ENCODE measurements at regions not wholly inside any gene's neighbourhood (a gene's known extent, or its start where the extent isn't known, plus 50 kb on each side); places are given as distances from the start of the nearest gene placed in this dataset.
A peak's percentile ranks its signal among the peaks of the same experiment; 100 is the strongest.

DNA sequence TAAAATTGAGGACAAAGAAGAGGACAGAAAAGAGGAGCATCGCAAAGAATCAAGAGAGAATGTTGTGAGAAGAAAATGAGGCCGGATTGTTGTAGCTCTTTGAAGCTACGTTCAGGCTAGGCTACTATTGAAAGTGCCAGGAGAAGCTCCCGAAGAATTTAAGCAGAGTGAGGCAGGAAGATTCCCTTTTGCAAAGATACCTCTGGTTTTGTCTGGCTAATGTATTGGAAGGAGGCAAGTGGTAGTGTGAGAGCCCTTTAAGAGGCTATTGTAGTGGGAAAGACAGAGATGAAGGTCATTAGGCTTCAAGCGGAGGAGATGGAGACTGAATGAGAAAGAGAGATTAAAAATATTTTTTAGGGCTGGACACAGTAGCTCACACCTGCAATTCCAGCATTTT, 476.9 kb upstream of the ADGRL2 start:
- H3K36me3 ChIP-seq (ENCODE audit: control insufficient read depth in 1 of 2, insufficient read depth in 2 of 2, low read length in 2 of 2): no peaks in the 10 kb centered on the region
- H3K27ac ChIP-seq (ENCODE audit: low read depth, low read length): no peak overlapping the region
- H3K4me3 ChIP-seq (ENCODE audit: low read depth in 1 of 2, low read length in 2 of 2): no peak overlapping the region
- no peaks in the 10 kb centered on the region for H3K27me3 ChIP-seq (ENCODE audit: control insufficient read depth in 1 of 2, insufficient read depth in 2 of 2, low read length in 2 of 2)
- no peaks in the 10 kb centered on the region for H3K4me1 ChIP-seq (ENCODE audit: control insufficient read depth in 1 of 2, insufficient read depth in 2 of 2, low read length in 2 of 2)
- H3K9ac ChIP-seq (ENCODE audit: low read depth in 1 of 2, low read length in 2 of 2): no peak overlapping the region
- H3K9me3 ChIP-seq (ENCODE audit: control insufficient read depth in 1 of 2, low read length in 2 of 2): no peaks in the 10 kb centered on the region

DNA sequence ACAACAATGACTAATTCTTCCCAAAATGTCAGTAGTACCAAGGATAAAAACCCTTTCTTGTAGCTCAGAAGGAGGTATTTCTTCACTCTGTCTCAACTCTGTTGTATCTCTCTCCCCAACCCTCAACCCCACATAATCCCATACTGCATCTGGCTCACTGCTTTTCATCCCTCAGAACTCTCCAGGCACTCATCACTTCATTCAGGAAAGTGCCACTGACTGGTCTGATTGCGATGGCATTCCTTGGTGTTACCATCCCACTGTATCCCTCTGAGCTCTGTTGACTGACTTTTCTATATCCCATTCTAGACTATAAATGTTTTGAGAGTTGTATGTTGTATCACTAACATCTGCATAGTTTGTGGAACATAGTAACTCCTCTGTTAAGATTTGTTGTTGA, 483.5 kb upstream of the ADGRL2 start:
- no peaks in the 10 kb centered on the region for H3K36me3 ChIP-seq (ENCODE audit: control insufficient read depth in 1 of 2, insufficient read depth in 2 of 2, low read length in 2 of 2)
- H3K27ac ChIP-seq (ENCODE audit: low read depth, low read length): no peak overlapping the region
- H3K9me3 ChIP-seq (ENCODE audit: control insufficient read depth in 1 of 2, low read length in 2 of 2): no peaks in the 10 kb centered on the region
- H3K4me1 ChIP-seq (ENCODE audit: control insufficient read depth in 1 of 2, insufficient read depth in 2 of 2, low read length in 2 of 2): no peaks in the 10 kb centered on the region
- H3K4me3 ChIP-seq (ENCODE audit: low read depth in 1 of 2, low read length in 2 of 2): no peak overlapping the region
- no peak overlapping the region for H3K9ac ChIP-seq (ENCODE audit: low read depth in 1 of 2, low read length in 2 of 2)
- H3K27me3 ChIP-seq (ENCODE audit: control insufficient read depth in 1 of 2, insufficient read depth in 2 of 2, low read length in 2 of 2): no peaks in the 10 kb centered on the region

- H3K9me3 ChIP-seq (ENCODE audit: control insufficient read depth in 1 of 2, low read length in 2 of 2): no peaks in the 10 kb centered on the region
- no peaks in the 10 kb centered on the region for H3K4me1 ChIP-seq (ENCODE audit: control insufficient read depth in 1 of 2, insufficient read depth in 2 of 2, low read length in 2 of 2)
- H3K27me3 ChIP-seq (ENCODE audit: control insufficient read depth in 1 of 2, insufficient read depth in 2 of 2, low read length in 2 of 2): no peaks in the 10 kb centered on the region
- no peak overlapping the region for H3K4me3 ChIP-seq (ENCODE audit: low read depth in 1 of 2, low read length in 2 of 2)
- H3K36me3 ChIP-seq (ENCODE audit: control insufficient read depth in 1 of 2, insufficient read depth in 2 of 2, low read length in 2 of 2): no peaks in the 10 kb centered on the region
- H3K27ac ChIP-seq (ENCODE audit: low read depth, low read length): no peak overlapping the region
- no peak overlapping the region for H3K9ac ChIP-seq (ENCODE audit: low read depth in 1 of 2, low read length in 2 of 2)
Measured at GRCh38 chr1:81314513-81315233, 486.1 kb upstream of the ADGRL2 start.

DNA sequence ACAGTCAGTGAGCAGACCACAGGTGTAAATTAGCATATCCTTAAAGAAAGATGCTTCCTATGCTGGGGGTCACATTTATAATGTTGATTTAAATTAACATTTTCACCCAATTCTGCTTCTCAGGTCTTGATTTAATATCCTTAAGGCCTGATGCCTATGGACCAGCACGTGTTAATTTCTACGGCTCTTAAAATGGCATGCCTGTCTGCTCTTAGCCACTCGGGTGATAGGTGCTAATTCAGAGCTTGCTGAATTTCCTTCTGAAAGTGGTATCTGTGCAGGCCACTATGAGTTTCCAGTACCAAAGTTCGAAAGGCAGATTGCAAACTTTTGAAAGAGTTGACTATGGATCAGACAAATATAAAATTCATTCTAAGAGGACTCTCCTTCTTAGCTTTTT, 487.4 kb upstream of the ADGRL2 start:
- H3K4me1 ChIP-seq (ENCODE audit: control insufficient read depth in 1 of 2, insufficient read depth in 2 of 2, low read length in 2 of 2): no peaks in the 10 kb centered on the region
- no peak overlapping the region for H3K4me3 ChIP-seq (ENCODE audit: low read depth in 1 of 2, low read length in 2 of 2)
- H3K27ac ChIP-seq (ENCODE audit: low read depth, low read length): no peak overlapping the region
- H3K9me3 ChIP-seq (ENCODE audit: control insufficient read depth in 1 of 2, low read length in 2 of 2): no peaks in the 10 kb centered on the region
- no peaks in the 10 kb centered on the region for H3K36me3 ChIP-seq (ENCODE audit: control insufficient read depth in 1 of 2, insufficient read depth in 2 of 2, low read length in 2 of 2)
- no peaks in the 10 kb centered on the region for H3K27me3 ChIP-seq (ENCODE audit: control insufficient read depth in 1 of 2, insufficient read depth in 2 of 2, low read length in 2 of 2)
- H3K9ac ChIP-seq (ENCODE audit: low read depth in 1 of 2, low read length in 2 of 2): no peak overlapping the region

DNA sequence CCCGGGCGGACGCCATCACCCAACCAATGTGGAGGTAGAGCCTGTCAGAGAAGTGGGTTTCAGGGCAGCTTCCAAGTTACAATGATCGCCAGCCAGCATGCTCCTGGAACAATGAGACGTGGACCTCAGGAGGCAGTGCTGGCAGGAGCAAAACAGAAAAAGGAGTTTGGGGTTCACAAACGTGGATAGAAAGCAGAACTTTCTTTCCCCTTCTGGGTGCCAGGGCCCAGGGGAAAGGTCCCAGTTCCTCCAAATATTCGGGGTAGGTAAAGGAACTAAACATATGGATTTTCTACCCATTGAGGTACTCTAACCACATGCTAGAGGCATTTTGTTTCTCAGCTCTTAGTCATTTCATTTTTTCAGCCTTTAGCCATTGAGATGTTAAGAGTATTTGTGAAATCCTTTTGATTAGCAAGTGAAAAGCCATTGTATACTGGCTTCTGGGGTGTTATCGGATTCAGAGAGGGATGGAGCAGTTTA, 488.4 kb upstream of the ADGRL2 start:
- H3K36me3 ChIP-seq (ENCODE audit: control insufficient read depth in 1 of 2, insufficient read depth in 2 of 2, low read length in 2 of 2): no peaks in the 10 kb centered on the region
- H3K9ac ChIP-seq (ENCODE audit: low read depth in 1 of 2, low read length in 2 of 2): no peak overlapping the region
- no peaks in the 10 kb centered on the region for H3K27me3 ChIP-seq (ENCODE audit: control insufficient read depth in 1 of 2, insufficient read depth in 2 of 2, low read length in 2 of 2)
- no peak overlapping the region for H3K4me3 ChIP-seq (ENCODE audit: low read depth in 1 of 2, low read length in 2 of 2)
- H3K9me3 ChIP-seq (ENCODE audit: control insufficient read depth in 1 of 2, low read length in 2 of 2): no peaks in the 10 kb centered on the region
- no peaks in the 10 kb centered on the region for H3K4me1 ChIP-seq (ENCODE audit: control insufficient read depth in 1 of 2, insufficient read depth in 2 of 2, low read length in 2 of 2)
- no peak overlapping the region for H3K27ac ChIP-seq (ENCODE audit: low read depth, low read length)

GRCh38 chr1:81310250-81310649, 490.5 kb upstream of the ADGRL2 start:
- Histone ChIP-seq H3K27ac (ENCODE audit: low read depth, low read length) (no peak overlapping the region), H3K36me3 (ENCODE audit: control insufficient read depth in 1 of 2, insufficient read depth in 2 of 2, low read length in 2 of 2) (no peaks in the 10 kb centered on the region), H3K4me1 (ENCODE audit: control insufficient read depth in 1 of 2, insufficient read depth in 2 of 2, low read length in 2 of 2) (no peaks in the 10 kb centered on the region), H3K27me3 (ENCODE audit: control insufficient read depth in 1 of 2, insufficient read depth in 2 of 2, low read length in 2 of 2) (no peaks in the 10 kb centered on the region), H3K9ac (ENCODE audit: low read depth in 1 of 2, low read length in 2 of 2) (no peak overlapping the region), H3K4me3 (ENCODE audit: low read depth in 1 of 2, low read length in 2 of 2) (no peak overlapping the region), H3K9me3 (ENCODE audit: control insufficient read depth in 1 of 2, low read length in 2 of 2) (no peaks in the 10 kb centered on the region)

- peak overlapping the region in 1 of 2 donors; percentile 14 for H3K4me3 ChIP-seq (ENCODE audit: low read depth in 1 of 2, low read length in 2 of 2)
- H3K27me3 ChIP-seq (ENCODE audit: control insufficient read depth in 1 of 2, insufficient read depth in 2 of 2, low read length in 2 of 2): no peaks in the 10 kb centered on the region
- no peaks in the 10 kb centered on the region for H3K9me3 ChIP-seq (ENCODE audit: control insufficient read depth in 1 of 2, low read length in 2 of 2)
- H3K4me1 ChIP-seq (ENCODE audit: control insufficient read depth in 1 of 2, insufficient read depth in 2 of 2, low read length in 2 of 2): no peaks in the 10 kb centered on the region
- H3K36me3 ChIP-seq (ENCODE audit: control insufficient read depth in 1 of 2, insufficient read depth in 2 of 2, low read length in 2 of 2): no peaks in the 10 kb centered on the region
- no peak overlapping the region for H3K27ac ChIP-seq (ENCODE audit: low read depth, low read length)
- no peak overlapping the region for H3K9ac ChIP-seq (ENCODE audit: low read depth in 1 of 2, low read length in 2 of 2)
Measured at GRCh38 chr1:81308191-81308590, 492.5 kb upstream of the ADGRL2 start.

DNA sequence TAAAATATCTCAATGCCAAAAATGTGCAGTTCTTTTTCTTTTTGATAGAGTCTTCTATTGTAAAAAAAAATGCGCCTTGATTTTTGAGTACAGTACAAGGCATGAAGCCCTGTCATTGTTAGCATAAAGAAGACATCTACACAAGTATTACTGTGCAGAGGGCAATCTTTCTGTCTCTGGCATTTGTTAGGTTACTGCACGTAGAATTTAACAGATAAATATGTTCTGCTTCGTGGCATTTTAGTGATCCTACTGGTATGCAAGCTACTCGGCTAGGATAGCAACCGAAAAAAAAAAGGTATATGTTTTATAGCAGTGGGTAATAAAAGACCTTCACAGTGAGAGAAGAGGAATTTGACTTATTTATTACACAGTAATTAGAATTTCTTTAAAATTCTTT, 492.9 kb upstream of the ADGRL2 start:
- Histone ChIP-seq H3K4me1 (ENCODE audit: control insufficient read depth in 1 of 2, insufficient read depth in 2 of 2, low read length in 2 of 2) (no peaks in the 10 kb centered on the region), H3K4me3 (ENCODE audit: low read depth in 1 of 2, low read length in 2 of 2) (no peak overlapping the region), H3K27ac (ENCODE audit: low read depth, low read length) (no peak overlapping the region), H3K36me3 (ENCODE audit: control insufficient read depth in 1 of 2, insufficient read depth in 2 of 2, low read length in 2 of 2) (no peaks in the 10 kb centered on the region), H3K9ac (ENCODE audit: low read depth in 1 of 2, low read length in 2 of 2) (no peak overlapping the region), H3K27me3 (ENCODE audit: control insufficient read depth in 1 of 2, insufficient read depth in 2 of 2, low read length in 2 of 2) (no peaks in the 10 kb centered on the region), H3K9me3 (ENCODE audit: control insufficient read depth in 1 of 2, low read length in 2 of 2) (no peaks in the 10 kb centered on the region)

DNA sequence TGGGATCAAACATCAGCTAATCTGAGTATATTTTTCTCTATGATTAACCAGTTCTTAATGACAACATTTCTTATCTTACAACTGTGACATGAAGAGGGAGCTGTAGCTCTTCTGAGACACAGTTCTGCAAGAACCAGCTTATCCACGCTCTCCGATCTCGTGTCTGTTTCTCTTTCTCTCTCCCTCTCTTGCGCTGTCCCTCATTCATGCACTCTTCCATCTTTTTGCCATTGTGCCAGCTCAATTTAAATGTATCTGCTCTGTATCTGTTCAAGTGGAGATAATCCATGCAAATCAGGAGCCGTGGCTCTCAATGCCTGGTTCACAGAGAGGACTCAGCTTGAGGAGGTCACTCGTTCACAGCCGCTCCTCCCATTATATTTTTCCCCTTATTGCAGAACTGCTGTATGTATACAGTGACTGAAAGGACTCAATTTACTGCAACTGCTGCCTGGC, 494.7 kb upstream of the ADGRL2 start:
- Histone ChIP-seq H3K9ac (ENCODE audit: low read depth in 1 of 2, low read length in 2 of 2) (peak overlapping the region in 1 of 2 donors; percentile 7), H3K4me3 (ENCODE audit: low read depth in 1 of 2, low read length in 2 of 2) (peak overlapping the region; percentile 65 to 67), H3K36me3 (ENCODE audit: control insufficient read depth in 1 of 2, insufficient read depth in 2 of 2, low read length in 2 of 2) (no peaks in the 10 kb centered on the region), H3K27me3 (ENCODE audit: control insufficient read depth in 1 of 2, insufficient read depth in 2 of 2, low read length in 2 of 2) (no peaks in the 10 kb centered on the region), H3K4me1 (ENCODE audit: control insufficient read depth in 1 of 2, insufficient read depth in 2 of 2, low read length in 2 of 2) (no peaks in the 10 kb centered on the region), H3K9me3 (ENCODE audit: control insufficient read depth in 1 of 2, low read length in 2 of 2) (no peaks in the 10 kb centered on the region), H3K27ac (ENCODE audit: low read depth, low read length) (no peak overlapping the region)

- no peak overlapping the region for H3K27ac ChIP-seq (ENCODE audit: low read depth, low read length)
- no peaks in the 10 kb centered on the region for H3K4me1 ChIP-seq (ENCODE audit: control insufficient read depth in 1 of 2, insufficient read depth in 2 of 2, low read length in 2 of 2)
- no peak overlapping the region for H3K9ac ChIP-seq (ENCODE audit: low read depth in 1 of 2, low read length in 2 of 2)
- no peak overlapping the region for H3K4me3 ChIP-seq (ENCODE audit: low read depth in 1 of 2, low read length in 2 of 2)
- no peaks in the 10 kb centered on the region for H3K9me3 ChIP-seq (ENCODE audit: control insufficient read depth in 1 of 2, low read length in 2 of 2)
- no peaks in the 10 kb centered on the region for H3K27me3 ChIP-seq (ENCODE audit: control insufficient read depth in 1 of 2, insufficient read depth in 2 of 2, low read length in 2 of 2)
- H3K36me3 ChIP-seq (ENCODE audit: control insufficient read depth in 1 of 2, insufficient read depth in 2 of 2, low read length in 2 of 2): no peaks in the 10 kb centered on the region
Measured at GRCh38 chr1:81304187-81304586, 496.5 kb upstream of the ADGRL2 start.
